ENCODE measurements at regions not wholly inside any gene's neighbourhood (a gene's known extent, or its start where the extent isn't known, plus 50 kb on each side); places are given as distances from the start of the nearest gene placed in this dataset.

- POLR2A ChIA-PET, result no interaction called here
- no peaks in the 10 kb centered on the region for H3K4me1 ChIP-seq
- no peaks in the 10 kb centered on the region for H3K36me3 Mint-ChIP-seq (ENCODE audit: insufficient read depth, unreplicated experiment)
- H3K36me3 ChIP-seq (ENCODE audit: control insufficient read depth, insufficient read depth, low read length), result no peaks in the 10 kb centered on the region
- no peak overlapping the region for H3K4me3 Mint-ChIP-seq (ENCODE audit: unreplicated experiment)
- H3K27ac Mint-ChIP-seq (ENCODE audit: unreplicated experiment), result no peak overlapping the region
- H3K27me3 Mint-ChIP-seq (ENCODE audit: insufficient read depth, unreplicated experiment), result no peaks in the 10 kb centered on the region
- intact Hi-C loops (cut with micrococcal nuclease; ENCODE audit: unreplicated experiment), result loop anchor here (5.0 kb wide), 1 partner anchor 604 kb away; no protein-coding TSS in a partner anchor
- CTCF ChIA-PET, result no interaction called here
- no peaks in the 10 kb centered on the region for H3K9me3 Mint-ChIP-seq (ENCODE audit: unreplicated experiment)
- H3K4me1 Mint-ChIP-seq (ENCODE audit: low read depth, unreplicated experiment), result no peaks in the 10 kb centered on the region
- no peak for DNase-seq
- H3K4me3 ChIP-seq (ENCODE audit: low read depth, low read length), result no peak overlapping the region
- no peaks in the 10 kb centered on the region for H3K9me3 ChIP-seq
- H3K27me3 ChIP-seq (replicated peaks; ENCODE audit: control insufficient read depth, insufficient read depth, low read length), result no peaks in the 10 kb centered on the region
- TF ChIP-seq CTCF (IDR thresholded peaks at IDR 0.05; ENCODE audit: insufficient read depth in 1 of 2, low read depth in 1 of 2, low read length in 1 of 2, severe bottlenecking in 1 of 2, unreplicated experiment in 1 of 2), result no peak
- BruUV-seq (replicated peaks), result no TSS peak
Measured at GRCh38 chr3:177778633-177779032, 581.4 kb upstream of the TBL1XR1 start.

- Mint-ChIP-seq H3K4me3 (ENCODE audit: unreplicated experiment) (no peak overlapping the region), H3K4me1 (ENCODE audit: low read depth, unreplicated experiment) (no peaks in the 10 kb centered on the region)
- BruUV-seq (replicated peaks), result no TSS peak
Measured at GRCh38 chr3:177781686-177782161, 584.4 kb upstream of the TBL1XR1 start.

GRCh38 chr3:177783338-177783737, 586.1 kb upstream of the TBL1XR1 start:
- BruUV-seq (replicated peaks), result no TSS peak
- Mint-ChIP-seq H3K36me3 (ENCODE audit: insufficient read depth, unreplicated experiment) (no peaks in the 10 kb centered on the region), H3K27ac (ENCODE audit: unreplicated experiment) (no peak overlapping the region), H3K4me1 (ENCODE audit: low read depth, unreplicated experiment) (no peaks in the 10 kb centered on the region), H3K9me3 (ENCODE audit: unreplicated experiment) (no peaks in the 10 kb centered on the region), H3K27me3 (ENCODE audit: insufficient read depth, unreplicated experiment) (no peaks in the 10 kb centered on the region), H3K4me3 (ENCODE audit: unreplicated experiment) (no peak overlapping the region)
- no peaks in the 10 kb centered on the region for H3K27me3 ChIP-seq (replicated peaks; ENCODE audit: control insufficient read depth, insufficient read depth, low read length)
- intact Hi-C loops (cut with micrococcal nuclease; ENCODE audit: unreplicated experiment), result no loop called here
- H3K4me1 ChIP-seq, result no peaks in the 10 kb centered on the region
- CTCF ChIA-PET, result no interaction called here
- POLR2A ChIA-PET, result no interaction called here
- H3K9me3 ChIP-seq, result no peaks in the 10 kb centered on the region
- DNase-seq, result no peak
- no peaks in the 10 kb centered on the region for H3K36me3 ChIP-seq (ENCODE audit: control insufficient read depth, insufficient read depth, low read length)
- TF ChIP-seq CTCF (IDR thresholded peaks at IDR 0.05; ENCODE audit: insufficient read depth in 1 of 2, low read depth in 1 of 2, low read length in 1 of 2, severe bottlenecking in 1 of 2, unreplicated experiment in 1 of 2), result no peak
- H3K4me3 ChIP-seq (ENCODE audit: low read depth, low read length), result no peak overlapping the region

More at GRCh38 chr3:177781686-177782161, 584.4 kb upstream of the TBL1XR1 start:
- Mint-ChIP-seq H3K36me3 (ENCODE audit: insufficient read depth, unreplicated experiment) (no peaks in the 10 kb centered on the region), H3K9me3 (ENCODE audit: unreplicated experiment) (no peaks in the 10 kb centered on the region), H3K27me3 (ENCODE audit: insufficient read depth, unreplicated experiment) (no peaks in the 10 kb centered on the region), H3K27ac (ENCODE audit: unreplicated experiment) (no peak overlapping the region)
- no peak for DNase-seq
- no peaks in the 10 kb centered on the region for H3K36me3 ChIP-seq (ENCODE audit: control insufficient read depth, insufficient read depth, low read length)
- no peaks in the 10 kb centered on the region for H3K9me3 ChIP-seq
- H3K4me1 ChIP-seq, result no peaks in the 10 kb centered on the region
- ChIA-PET POLR2A (no interaction called here), CTCF (no interaction called here)
- TF ChIP-seq CTCF (IDR thresholded peaks at IDR 0.05; ENCODE audit: insufficient read depth in 1 of 2, low read depth in 1 of 2, low read length in 1 of 2, severe bottlenecking in 1 of 2, unreplicated experiment in 1 of 2), result no peak
- no peak overlapping the region for H3K4me3 ChIP-seq (ENCODE audit: low read depth, low read length)
- no peaks in the 10 kb centered on the region for H3K27me3 ChIP-seq (replicated peaks; ENCODE audit: control insufficient read depth, insufficient read depth, low read length)
- intact Hi-C loops (cut with micrococcal nuclease; ENCODE audit: unreplicated experiment), result no loop called here

Data from Caco-2 (cell line).